ENCODE measurements at regions not wholly inside any gene's neighbourhood (a gene's known extent, or its start where the extent isn't known, plus 50 kb on each side); places are given as distances from the start of the nearest gene placed in this dataset.
"Not testable (repeated sequence)": the region's sequence is repeated elsewhere in the genome, so short reads cannot be mapped to it uniquely, and the experiment has no call there.

- DNase-seq = no peak
These were observed 255.5 kb downstream of the RASSF9 start for GRCh38 chr12:85580562-85581168.

DNA sequence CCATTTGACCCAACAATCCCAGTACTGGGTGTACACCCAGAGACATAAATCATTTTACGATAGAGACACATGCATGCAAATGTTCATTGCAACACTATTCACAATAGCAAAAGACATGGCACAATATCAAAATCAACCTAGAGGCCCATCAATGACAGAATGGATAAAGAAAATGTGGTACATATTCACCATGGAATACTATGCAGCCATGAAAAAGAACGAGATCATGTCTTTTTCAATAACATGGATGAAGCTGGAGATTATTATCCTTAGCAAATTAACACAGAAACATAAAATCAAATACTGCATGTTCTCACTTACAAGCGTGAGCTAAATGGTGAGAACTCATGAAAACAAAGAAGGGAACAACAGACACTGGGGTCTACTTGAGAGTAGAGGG is 249.1 kb downstream of the RASSF9 start:
- no peak for DNase-seq

GRCh38 chr12:85588221-85588620 is 248.0 kb downstream of the RASSF9 start:
- DNase-seq = no peak

GRCh38 chr12:85600841-85601240 is 235.4 kb downstream of the RASSF9 start:
- DNase-seq = no peak

DNA sequence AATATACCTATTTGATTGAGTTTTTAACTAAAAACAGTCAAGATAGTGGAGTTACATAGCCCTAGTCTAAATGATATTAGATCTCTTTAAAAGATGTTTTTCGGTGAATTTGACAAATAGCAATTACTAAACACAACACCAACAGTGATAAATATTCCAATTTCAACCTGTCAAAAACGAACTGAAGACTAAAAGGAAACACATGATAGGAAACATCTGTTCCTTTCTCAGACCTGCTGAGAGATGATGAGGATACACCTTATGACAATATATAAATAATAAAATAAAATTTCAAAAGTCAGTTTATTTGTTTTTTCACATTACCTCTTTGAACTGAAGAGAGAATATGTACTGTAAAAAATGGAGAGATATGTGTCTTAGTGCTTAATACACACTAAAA is 232.7 kb downstream of the RASSF9 start:
- DNase-seq = no peak

DNA sequence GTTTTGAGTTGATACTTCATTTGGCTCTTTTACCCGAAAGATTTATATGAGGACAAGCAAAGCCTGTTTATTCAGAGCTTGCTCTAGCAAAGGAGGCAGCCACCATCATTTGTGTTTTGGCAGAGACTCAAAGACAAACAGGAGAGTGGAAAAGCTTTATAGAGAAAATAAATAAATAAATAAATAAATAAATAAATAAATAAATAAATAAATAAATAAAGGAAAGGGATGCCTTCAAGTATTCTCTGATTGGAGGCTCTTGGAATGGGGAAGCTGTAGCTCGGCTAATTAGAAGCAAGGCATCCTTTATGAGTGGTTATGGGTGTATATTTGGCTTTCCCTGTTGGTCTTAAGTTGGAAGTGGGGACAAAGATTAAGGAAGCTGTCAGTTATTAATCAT is 229.8 kb downstream of the RASSF9 start:
- DNase-seq = no peak

- DNase-seq = no peak
These were observed 226.4 kb downstream of the RASSF9 start for GRCh38 chr12:85609778-85610177.

DNA sequence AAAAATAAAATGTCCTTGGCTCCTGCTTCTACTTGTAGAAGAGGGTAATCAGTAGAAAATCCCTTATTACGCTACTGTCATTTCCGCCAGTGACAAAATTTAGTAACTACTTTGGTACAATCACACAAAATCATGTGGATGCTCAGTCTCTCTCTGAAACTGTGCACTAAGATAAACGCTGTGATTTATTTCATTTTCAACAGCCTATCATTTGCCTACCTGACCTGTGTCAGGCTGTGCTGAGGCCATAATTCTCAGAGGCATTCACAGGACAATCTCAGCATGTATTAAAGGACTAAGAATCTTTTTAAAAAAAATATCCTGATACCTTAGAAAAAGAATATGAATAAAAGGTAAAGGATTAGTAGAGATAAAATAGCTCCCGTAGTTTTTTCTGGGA is 226.0 kb downstream of the RASSF9 start:
- no peak for DNase-seq

DNA sequence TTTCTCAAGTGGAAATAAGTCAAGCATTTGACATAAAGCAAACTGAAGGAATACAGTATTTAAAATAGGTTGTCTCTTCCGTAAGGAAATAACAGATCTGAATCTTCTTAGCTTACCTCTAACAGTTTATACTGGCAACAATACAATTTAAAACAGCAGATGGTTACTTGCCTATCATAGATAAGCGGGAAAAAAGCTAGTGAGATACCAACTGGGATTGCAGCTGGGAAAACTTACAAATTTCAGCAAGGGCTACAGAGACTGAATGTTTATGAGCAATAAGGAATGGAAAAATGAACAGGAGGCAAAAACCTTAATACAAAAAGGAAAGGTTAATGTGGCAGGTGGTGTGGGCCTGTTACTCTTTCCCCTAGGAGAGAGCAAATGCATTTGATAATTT is 220.0 kb downstream of the RASSF9 start:
- no peak for DNase-seq

DNA sequence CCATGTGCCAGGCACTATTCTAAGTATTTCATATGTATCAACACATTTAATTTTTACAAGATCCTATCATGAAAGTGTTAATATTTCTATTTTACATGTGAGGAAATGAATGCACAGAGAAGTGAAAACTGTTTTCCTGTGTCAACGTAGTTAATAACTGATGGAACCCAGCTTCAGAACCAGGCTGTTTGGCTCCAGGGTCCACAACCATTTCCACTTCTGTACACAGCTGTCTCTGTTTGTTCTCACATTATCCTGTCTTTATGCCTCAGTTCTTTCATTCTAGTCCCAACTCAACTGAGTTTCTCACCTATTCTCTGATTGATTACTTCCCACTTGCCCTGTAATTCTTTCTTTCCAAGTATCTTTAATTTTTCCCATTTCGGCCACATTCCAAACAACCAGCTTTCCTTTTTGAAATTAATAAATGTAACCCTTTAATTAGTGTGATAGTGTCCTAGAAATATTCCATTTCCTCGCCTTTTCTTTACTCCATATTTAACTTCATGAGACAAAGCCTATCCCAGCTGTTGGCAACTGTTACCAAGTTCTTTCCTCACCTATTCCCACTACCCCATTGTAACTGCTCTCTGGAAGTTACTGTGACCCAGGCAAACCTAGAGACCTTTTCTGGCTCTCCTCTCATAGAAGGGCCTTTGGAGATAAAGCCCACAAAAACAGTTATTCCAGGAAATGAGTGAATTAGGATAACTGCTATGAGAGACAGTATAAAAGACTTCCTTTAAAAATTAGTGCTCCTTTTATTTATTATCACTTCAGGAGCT is 218.7 kb downstream of the RASSF9 start:
- no peak for DNase-seq

GRCh38 chr12:85621041-85621440 is 215.2 kb downstream of the RASSF9 start:
- no peak for DNase-seq

GRCh38 chr12:85623763-85624162 is 212.4 kb downstream of the RASSF9 start:
- DNase-seq = no peak

DNA sequence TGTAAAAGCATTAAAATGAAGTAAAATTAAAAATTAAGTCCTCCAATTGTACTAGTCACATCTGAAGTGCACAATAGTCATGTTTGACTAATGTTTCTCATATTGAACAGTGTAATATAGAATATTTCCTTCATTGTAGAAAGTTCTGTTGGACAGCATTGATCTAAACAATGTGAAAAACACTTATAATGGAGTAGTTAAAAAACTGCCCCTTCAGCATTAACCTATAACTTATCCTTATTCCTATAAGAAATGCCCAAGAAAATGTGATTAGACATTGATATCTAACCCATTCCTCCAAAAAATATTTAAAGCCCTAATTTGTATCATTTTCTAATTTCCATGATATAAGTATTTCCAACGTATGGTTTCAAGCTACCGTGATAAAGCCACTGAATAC is 210.7 kb downstream of the RASSF9 start:
- DNase-seq = no peak

DNA sequence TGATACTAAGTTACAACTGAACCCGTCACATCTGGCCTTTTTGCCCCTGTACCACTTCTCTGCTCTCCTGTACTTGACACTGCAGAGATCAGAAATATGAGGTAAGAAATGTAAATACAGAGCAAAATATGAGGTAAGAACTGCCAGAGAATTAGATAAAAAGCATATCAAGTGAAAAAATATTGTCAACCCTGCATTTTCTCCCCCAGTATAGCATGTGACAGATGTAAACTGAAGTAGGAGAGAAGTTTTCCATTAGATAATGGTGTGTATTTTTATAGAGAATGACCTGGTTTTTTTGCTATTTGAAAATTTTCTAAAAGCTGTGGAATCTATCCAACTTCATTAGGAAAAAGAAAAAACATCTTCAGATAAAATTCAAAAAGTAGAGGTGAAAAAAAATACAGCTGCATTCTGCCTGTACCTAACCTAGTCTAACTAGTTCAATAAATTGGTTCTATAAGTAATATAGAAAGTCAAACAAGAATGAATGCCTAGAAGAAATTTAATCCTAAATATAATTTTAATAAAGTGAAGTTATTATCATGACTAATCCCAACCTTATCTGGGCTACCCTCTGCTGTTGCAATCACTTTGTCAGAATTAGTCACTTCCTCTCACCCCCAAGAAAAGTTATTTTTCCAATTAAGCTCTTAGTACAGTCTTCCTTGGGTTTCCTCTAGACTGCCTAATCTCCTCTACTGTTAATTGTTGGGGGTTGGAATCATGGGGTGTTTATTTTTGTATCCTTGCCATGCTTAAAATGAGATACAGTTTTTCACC is 210.0 kb downstream of the RASSF9 start:
- DNase-seq = no peak

GRCh38 chr12:85626784-85627171 is 209.4 kb downstream of the RASSF9 start:
- DNase-seq = no peak

DNA sequence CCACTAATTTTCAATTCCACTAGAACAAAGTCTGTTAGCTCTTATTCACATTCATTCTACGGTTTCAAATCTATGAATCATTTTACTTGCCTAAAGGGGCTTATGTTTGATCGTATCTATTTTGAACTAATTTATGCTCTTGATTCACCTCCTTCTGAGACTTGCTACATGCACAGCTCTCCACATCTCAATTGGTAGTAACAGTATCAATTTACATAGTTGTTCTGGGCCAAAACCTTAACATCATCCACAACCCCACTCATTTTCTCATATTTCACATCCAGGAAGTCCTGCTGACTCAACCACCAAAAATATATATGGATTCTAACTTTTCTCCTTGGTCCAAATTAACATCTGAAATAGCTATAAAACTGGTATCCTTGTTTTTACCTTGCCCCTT is 208.6 kb downstream of the RASSF9 start:
- DNase-seq = no peak

DNA sequence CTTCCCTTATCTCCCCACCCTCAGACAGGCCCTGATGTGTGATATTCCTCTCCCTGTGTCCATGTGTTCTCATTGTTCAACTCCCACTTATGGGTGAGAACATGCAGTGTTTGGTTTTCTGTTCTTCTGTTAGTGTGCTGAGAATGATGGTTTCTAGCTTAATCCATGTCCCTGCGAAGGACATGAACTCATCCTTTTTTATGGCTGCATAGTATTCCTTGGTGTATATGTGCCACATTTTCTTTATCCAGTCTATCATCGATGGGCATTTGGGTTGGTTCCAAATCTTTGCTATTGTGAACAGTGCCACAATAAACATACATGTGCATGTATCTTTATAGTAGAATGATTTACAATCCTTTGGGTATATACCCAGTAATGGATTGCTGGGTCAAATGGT is 207.6 kb downstream of the RASSF9 start:
- DNase-seq = not testable (repeated sequence)

- DNase-seq = no peak
These were observed 205.4 kb downstream of the RASSF9 start for GRCh38 chr12:85630851-85631250.

- DNase-seq = no peak
These were observed 203.8 kb downstream of the RASSF9 start for GRCh38 chr12:85632390-85632789.

DNA sequence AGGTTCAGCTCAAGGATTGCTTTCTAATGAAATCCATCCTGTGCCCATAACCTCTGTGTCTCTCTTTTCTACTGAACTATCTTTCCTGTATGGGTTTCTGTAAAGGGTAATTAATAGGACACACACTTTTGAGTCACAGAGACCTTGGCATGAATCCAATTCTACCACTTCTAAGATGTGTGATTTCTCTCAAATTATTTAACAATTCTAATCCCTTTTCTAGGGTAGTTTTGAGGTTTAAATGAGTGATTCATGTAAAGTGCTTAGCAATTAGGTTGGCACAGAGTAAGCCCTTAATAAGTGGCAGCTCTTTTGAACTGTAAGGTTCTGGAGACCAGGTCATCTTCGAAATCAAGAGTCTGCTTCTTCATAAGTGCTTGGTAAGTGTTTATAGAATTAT is 202.7 kb downstream of the RASSF9 start:
- DNase-seq = no peak

DNA sequence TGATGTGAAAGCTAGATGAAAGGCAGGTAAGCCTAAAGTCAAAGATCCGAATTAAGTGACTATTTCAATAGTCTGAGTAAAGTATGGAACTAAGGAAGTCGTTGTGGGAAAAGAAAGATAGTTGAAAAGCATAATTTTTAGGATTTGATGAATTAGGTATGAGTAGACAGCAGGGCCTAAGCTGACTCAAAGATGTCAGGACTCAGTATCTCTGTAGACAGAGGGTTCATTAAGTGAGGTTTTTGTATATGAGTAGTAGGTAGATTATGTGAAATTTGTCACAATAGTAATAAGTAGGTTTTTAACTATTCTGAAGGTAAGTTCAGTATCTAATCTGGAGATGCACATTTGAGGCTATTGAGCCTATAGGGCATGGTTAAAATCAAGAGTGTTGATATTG is 196.4 kb downstream of the RASSF9 start:
- DNase-seq = no peak

DNA sequence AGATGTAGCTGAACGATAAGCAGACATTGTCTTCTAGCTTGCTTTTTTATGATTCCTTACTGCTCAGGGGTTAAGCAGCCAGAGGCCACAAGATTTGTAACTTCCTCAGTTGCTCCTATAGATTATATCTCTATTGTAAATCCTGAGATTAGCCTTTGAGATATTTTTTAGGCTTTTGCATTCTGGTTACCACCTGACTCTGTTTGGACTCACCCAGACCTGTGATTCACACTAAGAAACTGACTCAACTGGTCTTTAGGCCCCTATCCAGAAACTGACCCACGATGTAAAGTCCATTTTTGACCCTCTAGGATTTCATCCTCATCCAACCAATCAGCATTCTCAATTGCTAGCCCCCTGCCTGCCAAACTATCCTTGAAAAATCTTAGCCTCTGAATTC is 194.4 kb downstream of the RASSF9 start:
- DNase-seq = no peak

DNA sequence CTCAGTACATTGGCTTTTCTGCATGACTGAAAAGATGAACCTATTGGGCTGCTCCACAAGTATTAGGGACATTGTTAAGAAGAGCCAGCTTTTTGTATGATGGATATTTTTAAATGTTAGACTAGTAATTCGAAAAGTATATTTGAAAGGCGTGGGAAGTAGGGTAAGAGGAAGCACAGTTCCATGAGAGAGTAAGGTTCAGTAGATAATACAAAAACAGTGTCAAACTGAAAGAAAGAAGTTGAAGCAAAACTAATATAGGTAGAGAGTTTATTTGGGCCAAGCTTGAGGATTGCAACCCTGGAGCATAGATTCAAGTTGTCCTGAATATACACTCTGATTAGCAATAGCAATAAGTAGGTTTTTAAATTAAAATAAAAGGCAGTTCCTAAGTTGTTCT is 193.9 kb downstream of the RASSF9 start:
- DNase-seq = no peak

GRCh38 chr12:85642808-85643207 is 193.4 kb downstream of the RASSF9 start:
- no peak for DNase-seq

Data from NCI-H446 (cell line).